Activated B cell treated with CpG ODN at 0.5 μM for 24 hours (primary cell): ENCODE measurements at regions not wholly inside any gene's neighbourhood (a gene's known extent, or its start where the extent isn't known, plus 50 kb on each side); places are given as distances from the start of the nearest gene placed in this dataset.

Experiments
- ATAC-seq: fragments of 200-7000 bp; cut with Tn5 transposase; one replicate; pipeline ENCODE4 v1.10.0; 2021; ENCODE audit warnings: low read depth, mild to moderate bottlenecking, moderate library complexity
- CTCF ChIA-PET: fragments of 350-600 bp; sonication (Branson Sonifier 250); formaldehyde crosslinking; loops from one replicate; lab custom pipeline; 2021; ENCODE audit warnings: antibody characterized with exemption; lab: Charles Lee
- POLR2A ChIA-PET: fragments of 350-600 bp; sonication (Branson Sonifier 250); formaldehyde crosslinking; loops from one replicate; lab custom pipeline; 2021; ENCODE audit warnings: antibody characterized with exemption; lab: Charles Lee
- DNase-seq: peaks from one replicate; pipeline ENCODE4 v3.0.0; 2022
- H3K27ac Mint-ChIP-seq: one replicate; pipeline ENCODE4 v1.8.0; 2020; ENCODE audit warnings: mixed read lengths
- H3K27me3 Mint-ChIP-seq: one replicate; pipeline ENCODE4 v1.8.0; 2021; ENCODE audit warnings: mixed read lengths
- H3K36me3 Mint-ChIP-seq: one replicate; pipeline ENCODE4 v1.8.0; 2021; ENCODE audit warnings: low read depth, mixed read lengths
- H3K4me1 Mint-ChIP-seq: one replicate; pipeline ENCODE4 v1.8.0; 2021; ENCODE audit warnings: mixed read lengths
- H3K4me3 Mint-ChIP-seq: one replicate; pipeline ENCODE4 v1.8.0; 2020; ENCODE audit warnings: mild to moderate bottlenecking, mixed read lengths
- H3K9me3 Mint-ChIP-seq: one replicate; pipeline ENCODE4 v1.8.0; 2020; ENCODE audit warnings: mixed read lengths
- CTCF ChIP-seq: fragments of 200-600 bp; IDR thresholded peaks from one replicate; pipeline ENCODE4 v1.8.0; 2022; ENCODE audit warnings: antibody characterized with exemption, mild to moderate bottlenecking
- intact Hi-C: fragments of 100-400 bp; cut with micrococcal nuclease; formaldehyde crosslinking; loops from one replicate; pipeline ENCODE4 v1.15.1; 2024

GRCh38 chr3:178022599-178022998 is 513.6 kb upstream of the KCNMB2 start:
- CTCF ChIA-PET, result no interaction called here
- Mint-ChIP-seq H3K27ac (no peak overlapping the region), H3K4me1 (no peaks in the 10 kb centered on the region)

GRCh38 chr3:178028933-178029332 is 507.3 kb upstream of the KCNMB2 start:
- no peaks in the 10 kb centered on the region for H3K27me3 Mint-ChIP-seq
- no peak overlapping the region for H3K27ac Mint-ChIP-seq
- no peak for TF ChIP-seq CTCF
- no peak for DNase-seq
- intact Hi-C loops, result no loop called here
- H3K4me3 Mint-ChIP-seq, result no peak overlapping the region
- no peaks in the 10 kb centered on the region for H3K4me1 Mint-ChIP-seq
- POLR2A ChIA-PET, result no interaction called here
- no peaks in the 10 kb centered on the region for H3K9me3 Mint-ChIP-seq
- CTCF ChIA-PET, result no interaction called here
- ATAC-seq, result no peak
- no peaks in the 10 kb centered on the region for H3K36me3 Mint-ChIP-seq

More at GRCh38 chr3:178022599-178022998, 513.6 kb upstream of the KCNMB2 start:
- POLR2A ChIA-PET, result no interaction called here
- Mint-ChIP-seq H3K36me3 (no peaks in the 10 kb centered on the region), H3K27me3 (peaks cover 5% of the 10 kb centered on the region), H3K9me3 (no peaks in the 10 kb centered on the region), H3K4me3 (no peak overlapping the region)
- TF ChIP-seq CTCF, result no peak
- intact Hi-C loops, result no loop called here
- no peak for DNase-seq
- ATAC-seq, result no peak

GRCh38 chr3:178036451-178037144 is 499.6 kb upstream of the KCNMB2 start:
- intact Hi-C loops, result no loop called here

DNA sequence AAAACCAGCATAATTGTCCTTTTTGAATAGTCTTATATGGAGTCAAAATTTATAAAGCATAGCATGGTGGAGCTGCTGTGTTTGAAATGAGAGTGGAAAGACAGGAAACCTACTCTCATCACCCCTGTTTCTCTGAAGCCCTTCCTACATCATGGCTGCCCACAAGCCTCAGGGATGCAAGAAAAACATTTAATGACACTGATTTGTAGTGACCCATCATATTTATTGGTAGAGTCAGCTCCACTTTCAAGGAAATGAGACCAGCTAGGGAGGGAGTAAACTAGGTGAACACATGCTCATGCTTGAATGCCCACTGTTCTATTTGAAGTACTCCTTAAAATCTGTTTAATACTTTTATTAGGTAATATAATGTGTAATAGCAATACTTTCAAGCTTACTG is 494.3 kb upstream of the KCNMB2 start:
- ChIA-PET CTCF (no interaction called here), POLR2A (no interaction called here)

More at GRCh38 chr3:178036451-178037144, 499.6 kb upstream of the KCNMB2 start:
- no peaks in the 10 kb centered on the region for H3K36me3 Mint-ChIP-seq
- H3K4me1 Mint-ChIP-seq, result no peaks in the 10 kb centered on the region
- no peaks in the 10 kb centered on the region for H3K9me3 Mint-ChIP-seq
- peaks cover 4% of the 10 kb centered on the region for H3K27me3 Mint-ChIP-seq
- no peak overlapping the region for H3K4me3 Mint-ChIP-seq
- H3K27ac Mint-ChIP-seq, result no peak overlapping the region
- ChIA-PET CTCF (no interaction called here), POLR2A (no interaction called here)
- ATAC-seq, result no peak
- no peak for TF ChIP-seq CTCF
- DNase-seq, result no peak

GRCh38 chr3:178042376-178042775 is 493.9 kb upstream of the KCNMB2 start:
- POLR2A ChIA-PET, result no interaction called here
- ATAC-seq, result no peak
- no peak for TF ChIP-seq CTCF

More for the DNA sequence above, 494.3 kb upstream of the KCNMB2 start:
- no peak for TF ChIP-seq CTCF
- ATAC-seq (no peak), DNase-seq (no peak)
- no peak overlapping the region for H3K4me3 Mint-ChIP-seq
- H3K27me3 Mint-ChIP-seq, result no peaks in the 10 kb centered on the region
- intact Hi-C loops, result no loop called here
- no peaks in the 10 kb centered on the region for H3K36me3 Mint-ChIP-seq
- H3K9me3 Mint-ChIP-seq, result no peaks in the 10 kb centered on the region
- no peak overlapping the region for H3K27ac Mint-ChIP-seq
- H3K4me1 Mint-ChIP-seq, result no peaks in the 10 kb centered on the region

More at GRCh38 chr3:178042376-178042775, 493.9 kb upstream of the KCNMB2 start:
- intact Hi-C loops, result no loop called here
- Mint-ChIP-seq H3K4me1 (no peaks in the 10 kb centered on the region), H3K27ac (no peak overlapping the region), H3K36me3 (no peaks in the 10 kb centered on the region), H3K4me3 (no peak overlapping the region), H3K27me3 (no peaks in the 10 kb centered on the region), H3K9me3 (no peaks in the 10 kb centered on the region)
- CTCF ChIA-PET, result no interaction called here
- no peak for DNase-seq
